ENCODE measurements at regions not wholly inside any gene's neighbourhood (a gene's known extent, or its start where the extent isn't known, plus 50 kb on each side); places are given as distances from the start of the nearest gene placed in this dataset.
A peak's percentile ranks its signal among the peaks of the same experiment; 100 is the strongest.

GRCh38 chr3:177286034-177286433 is 88.8 kb upstream of the TBL1XR1 start:
- Mint-ChIP-seq H3K9me3 (peaks cover 7% of the 10 kb centered on the region), H3K27me3 (no peaks in the 10 kb centered on the region), H3K27ac (no peak overlapping the region), H3K4me1 (peaks cover 21% of the 10 kb centered on the region), H3K36me3 (peaks cover 8% of the 10 kb centered on the region), H3K4me3 (no peak overlapping the region)
- no peak for DNase-seq

- Mint-ChIP-seq H3K36me3 (no peaks in the 10 kb centered on the region), H3K27ac (no peak overlapping the region), H3K27me3 (no peaks in the 10 kb centered on the region), H3K9me3 (no peaks in the 10 kb centered on the region), H3K4me3 (no peak overlapping the region), H3K4me1 (peaks cover 10% of the 10 kb centered on the region)
- no peak for DNase-seq
Observed at GRCh38 chr3:177287231-177287630, 89.9 kb upstream of the TBL1XR1 start.

- H3K27me3 Mint-ChIP-seq, result no peaks in the 10 kb centered on the region
- no peaks in the 10 kb centered on the region for H3K36me3 Mint-ChIP-seq
- peaks cover 2% of the 10 kb centered on the region for H3K4me1 Mint-ChIP-seq
- DNase-seq, result no peak
- H3K9me3 Mint-ChIP-seq, result no peaks in the 10 kb centered on the region
- H3K27ac Mint-ChIP-seq, result no peak overlapping the region
- no peak overlapping the region for H3K4me3 Mint-ChIP-seq
Observed at GRCh38 chr3:177290633-177291032, 93.4 kb upstream of the TBL1XR1 start.

- DNase-seq, result no peak
- H3K36me3 Mint-ChIP-seq, result no peaks in the 10 kb centered on the region
- H3K4me1 Mint-ChIP-seq, result peaks cover 2% of the 10 kb centered on the region
- no peak overlapping the region for H3K4me3 Mint-ChIP-seq
- H3K27ac Mint-ChIP-seq, result no peak overlapping the region
- H3K9me3 Mint-ChIP-seq, result no peaks in the 10 kb centered on the region
- no peaks in the 10 kb centered on the region for H3K27me3 Mint-ChIP-seq
Observed at GRCh38 chr3:177294221-177294620, 96.9 kb upstream of the TBL1XR1 start.

GRCh38 chr3:177295116-177295515 is 97.8 kb upstream of the TBL1XR1 start:
- Mint-ChIP-seq H3K36me3 (no peaks in the 10 kb centered on the region), H3K9me3 (no peaks in the 10 kb centered on the region), H3K4me3 (no peak overlapping the region), H3K4me1 (peaks cover 2% of the 10 kb centered on the region), H3K27me3 (no peaks in the 10 kb centered on the region), H3K27ac (no peak overlapping the region)
- no peak for DNase-seq

GRCh38 chr3:177299250-177299649 is 102.0 kb upstream of the TBL1XR1 start:
- Mint-ChIP-seq H3K9me3 (no peaks in the 10 kb centered on the region), H3K4me1 (peaks cover 8% of the 10 kb centered on the region), H3K36me3 (no peaks in the 10 kb centered on the region), H3K4me3 (no peak overlapping the region), H3K27me3 (no peaks in the 10 kb centered on the region), H3K27ac (no peak overlapping the region)
- DNase-seq, result no peak

- Mint-ChIP-seq H3K36me3 (no peaks in the 10 kb centered on the region), H3K27ac (no peak overlapping the region), H3K4me1 (peaks cover 9% of the 10 kb centered on the region), H3K4me3 (no peak overlapping the region), H3K27me3 (no peaks in the 10 kb centered on the region), H3K9me3 (no peaks in the 10 kb centered on the region)
- no peak for DNase-seq
Observed at GRCh38 chr3:177300039-177300833, 103.0 kb upstream of the TBL1XR1 start.

- DNase-seq, result no peak
- Mint-ChIP-seq H3K36me3 (no peaks in the 10 kb centered on the region), H3K9me3 (no peaks in the 10 kb centered on the region), H3K4me3 (no peak overlapping the region), H3K27ac (no peak overlapping the region), H3K4me1 (peaks cover 11% of the 10 kb centered on the region), H3K27me3 (no peaks in the 10 kb centered on the region)
Observed at GRCh38 chr3:177300842-177301241, 103.6 kb upstream of the TBL1XR1 start.

GRCh38 chr3:177306252-177306651 is 109.0 kb upstream of the TBL1XR1 start:
- no peak for DNase-seq
- no peak overlapping the region for H3K4me3 Mint-ChIP-seq
- H3K36me3 Mint-ChIP-seq, result peaks cover 4% of the 10 kb centered on the region
- H3K9me3 Mint-ChIP-seq, result peaks cover 5% of the 10 kb centered on the region
- no peaks in the 10 kb centered on the region for H3K27me3 Mint-ChIP-seq
- H3K4me1 Mint-ChIP-seq, result peaks cover 11% of the 10 kb centered on the region
- no peak overlapping the region for H3K27ac Mint-ChIP-seq

- Mint-ChIP-seq H3K4me1 (peaks cover 11% of the 10 kb centered on the region), H3K9me3 (peaks cover 8% of the 10 kb centered on the region), H3K27me3 (no peaks in the 10 kb centered on the region), H3K27ac (no peak overlapping the region), H3K4me3 (no peak overlapping the region), H3K36me3 (peaks cover 9% of the 10 kb centered on the region)
- no peak for DNase-seq
Observed at GRCh38 chr3:177307391-177307790, 110.1 kb upstream of the TBL1XR1 start.

- Mint-ChIP-seq H3K36me3 (peaks cover 12% of the 10 kb centered on the region), H3K9me3 (peaks cover 12% of the 10 kb centered on the region), H3K4me3 (no peak overlapping the region), H3K4me1 (peaks cover 13% of the 10 kb centered on the region), H3K27me3 (no peaks in the 10 kb centered on the region), H3K27ac (no peak overlapping the region)
- DNase-seq, result no peak
Observed at GRCh38 chr3:177307826-177308225, 110.5 kb upstream of the TBL1XR1 start.

GRCh38 chr3:177308286-177308685 is 111.0 kb upstream of the TBL1XR1 start:
- DNase-seq, result no peak
- Mint-ChIP-seq H3K27me3 (no peaks in the 10 kb centered on the region), H3K27ac (no peak overlapping the region), H3K9me3 (peaks cover 12% of the 10 kb centered on the region), H3K36me3 (peaks cover 12% of the 10 kb centered on the region), H3K4me1 (peaks cover 13% of the 10 kb centered on the region), H3K4me3 (no peak overlapping the region)

GRCh38 chr3:177308911-177309310 is 111.6 kb upstream of the TBL1XR1 start:
- no peak overlapping the region for H3K4me3 Mint-ChIP-seq
- H3K27me3 Mint-ChIP-seq, result no peaks in the 10 kb centered on the region
- H3K4me1 Mint-ChIP-seq, result peaks cover 8% of the 10 kb centered on the region
- H3K9me3 Mint-ChIP-seq, result peaks cover 12% of the 10 kb centered on the region
- H3K36me3 Mint-ChIP-seq, result peaks cover 12% of the 10 kb centered on the region
- no peak overlapping the region for H3K27ac Mint-ChIP-seq
- DNase-seq, result no peak

- DNase-seq, result no peak
- H3K9me3 Mint-ChIP-seq, result peaks cover 13% of the 10 kb centered on the region
- peak overlapping the region; percentile 1 for H3K27ac Mint-ChIP-seq
Observed at GRCh38 chr3:177312491-177312890, 115.2 kb upstream of the TBL1XR1 start.

GRCh38 chr3:177314897-177315296 is 117.6 kb upstream of the TBL1XR1 start:
- H3K27me3 Mint-ChIP-seq, result no peaks in the 10 kb centered on the region
- no peak for DNase-seq
- H3K36me3 Mint-ChIP-seq, result peaks cover 21% of the 10 kb centered on the region
- H3K9me3 Mint-ChIP-seq, result peaks cover 20% of the 10 kb centered on the region
- peaks cover 15% of the 10 kb centered on the region for H3K4me1 Mint-ChIP-seq
- no peak overlapping the region for H3K4me3 Mint-ChIP-seq
- H3K27ac Mint-ChIP-seq, result peak overlapping the region; percentile 77

More at GRCh38 chr3:177312491-177312890, 115.2 kb upstream of the TBL1XR1 start:
- no peaks in the 10 kb centered on the region for H3K27me3 Mint-ChIP-seq
- H3K4me3 Mint-ChIP-seq, result no peak overlapping the region
- H3K4me1 Mint-ChIP-seq, result peaks cover 8% of the 10 kb centered on the region
- H3K36me3 Mint-ChIP-seq, result peaks cover 16% of the 10 kb centered on the region

GRCh38 chr3:177317247-177317646 is 120.0 kb upstream of the TBL1XR1 start:
- Mint-ChIP-seq H3K27me3 (no peaks in the 10 kb centered on the region), H3K9me3 (peaks cover 13% of the 10 kb centered on the region), H3K4me1 (peaks cover 33% of the 10 kb centered on the region), H3K36me3 (peaks cover 14% of the 10 kb centered on the region), H3K27ac (peak overlapping the region; percentile 60), H3K4me3 (no peak overlapping the region)
- DNase-seq, result no peak
